NCI-H748 (cell line): ENCODE measurements at regions not wholly inside any gene's neighbourhood (a gene's known extent, or its start where the extent isn't known, plus 50 kb on each side); places are given as distances from the start of the nearest gene placed in this dataset.
"Not testable (repeated sequence)": the region's sequence is repeated elsewhere in the genome, so short reads cannot be mapped to it uniquely, and the experiment has no call there.

Experiments
- DNase-seq: peaks from one replicate; lab custom pipeline; 2025; ENCODE audit not compliant: unreplicated experiment; lab: John Stamatoyannopoulos, UW

GRCh38 chrX:89539150-89539549 lies 382.6 kb upstream of the TGIF2LX start:
- DNase-seq = not testable (repeated sequence)

GRCh38 chrX:89557146-89557545 lies 364.6 kb upstream of the TGIF2LX start:
- DNase-seq = not testable (repeated sequence)

- DNase-seq = not testable (repeated sequence)
Observed at GRCh38 chrX:89562079-89562478, 359.6 kb upstream of the TGIF2LX start.

- not testable (repeated sequence) for DNase-seq
Observed at GRCh38 chrX:89563107-89563506, 358.6 kb upstream of the TGIF2LX start.

GRCh38 chrX:89567787-89568186 lies 353.9 kb upstream of the TGIF2LX start:
- DNase-seq = not testable (repeated sequence)

GRCh38 chrX:89581868-89582267 lies 339.8 kb upstream of the TGIF2LX start:
- DNase-seq = not testable (repeated sequence)

GRCh38 chrX:89631858-89632257 lies 289.9 kb upstream of the TGIF2LX start:
- not testable (repeated sequence) for DNase-seq

- not testable (repeated sequence) for DNase-seq
Observed at GRCh38 chrX:89635887-89636286, 285.8 kb upstream of the TGIF2LX start.

- not testable (repeated sequence) for DNase-seq
Observed at GRCh38 chrX:89658662-89659061, 263.0 kb upstream of the TGIF2LX start.

- not testable (repeated sequence) for DNase-seq
Observed at GRCh38 chrX:89706481-89706880, 215.2 kb upstream of the TGIF2LX start.

- DNase-seq = not testable (repeated sequence)
Observed at GRCh38 chrX:89707363-89707927, 214.3 kb upstream of the TGIF2LX start.

- not testable (repeated sequence) for DNase-seq
Observed at GRCh38 chrX:89734367-89734766, 187.3 kb upstream of the TGIF2LX start.

GRCh38 chrX:89756466-89756865 lies 165.2 kb upstream of the TGIF2LX start:
- DNase-seq = not testable (repeated sequence)

- peak; percentile 19 for DNase-seq
Observed at GRCh38 chrX:89757767-89758166, 163.9 kb upstream of the TGIF2LX start.

- DNase-seq = not testable (repeated sequence)
Observed at GRCh38 chrX:89759076-89759685, 162.5 kb upstream of the TGIF2LX start.

GRCh38 chrX:89771639-89772038 lies 150.1 kb upstream of the TGIF2LX start:
- DNase-seq = not testable (repeated sequence)

GRCh38 chrX:89811440-89811839 lies 110.3 kb upstream of the TGIF2LX start:
- DNase-seq = not testable (repeated sequence)

GRCh38 chrX:89839723-89840122 lies 82.0 kb upstream of the TGIF2LX start:
- DNase-seq = not testable (repeated sequence)

GRCh38 chrX:89871662-89872061 lies 50.0 kb upstream of the TGIF2LX start:
- peak; percentile 37 for DNase-seq
